Esophagus muscularis mucosa (tissue), 3 donors: ENCODE measurements at regions not wholly inside any gene's neighbourhood (a gene's known extent, or its start where the extent isn't known, plus 50 kb on each side); places are given as distances from the start of the nearest gene placed in this dataset.

Experiments
- CTCF ChIP-seq, 3 experiments: fragments of 200-600 bp in 2 of 3; fragments of 450-650 bp in 1 of 3; sonication (generic) in 2 of 3; IDR thresholded peaks; one replicate each; pipeline ENCODE4 v1.5.1; 2017 to 2019; ENCODE audit warnings: antibody characterized with exemption in 3 of 3, mild to moderate bottlenecking in 2 of 3, moderate library complexity in 1 of 3
- POLR2A ChIP-seq: fragments of 450-650 bp; IDR thresholded peaks from one replicate; pipeline ENCODE4 v1.6.1; 2017; ENCODE audit warnings: antibody characterized with exemption, moderate library complexity, mild to moderate bottlenecking, low read depth
- POLR2AphosphoS5 ChIP-seq, 2 donors: sonication (generic); formaldehyde crosslinking; IDR thresholded peaks; one replicate each; pipeline ENCODE4 v1.6.1; 2017; ENCODE audit warnings: antibody characterized with exemption in 2 of 2

- TF ChIP-seq CTCF (IDR thresholded peaks at IDR 0.05) (no peak), POLR2A (no peak), POLR2AphosphoS5 (IDR thresholded peaks at IDR 0.05) (no peak)
Measured at GRCh38 chr5:105680858-105681475, 1989.8 kb downstream of the EFNA5 start.
